ENCODE measurements at regions not wholly inside any gene's neighbourhood (a gene's known extent, or its start where the extent isn't known, plus 50 kb on each side); places are given as distances from the start of the nearest gene placed in this dataset.

DNA sequence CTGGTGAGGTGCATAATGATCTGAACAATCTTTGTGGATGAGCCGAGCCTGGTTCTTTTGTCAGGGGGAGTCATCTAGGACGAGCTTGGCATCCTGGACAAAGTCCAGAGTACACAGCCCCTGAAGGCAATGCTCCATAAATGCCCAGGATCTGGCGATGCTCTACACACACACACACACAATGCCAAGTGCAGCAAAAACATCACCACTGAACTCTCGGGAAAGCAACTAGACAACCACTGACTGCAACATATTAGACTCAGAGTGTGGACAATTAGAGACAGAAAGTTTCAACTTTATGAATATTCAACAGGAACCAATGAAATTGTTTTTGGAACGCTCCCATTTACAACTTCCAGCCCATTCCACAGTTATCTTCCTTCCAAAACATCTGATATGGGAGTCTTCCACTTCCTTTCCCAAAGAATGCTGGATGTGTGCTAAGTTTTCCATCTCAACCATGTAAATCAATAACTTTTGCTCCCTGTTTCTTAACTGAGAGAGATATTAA is 227.6 kb upstream of the ANKRD55 start:
- peak; percentile 58 for DNase-seq (ENCODE audit: low spot score)
- in situ Hi-C loops (cut with HindIII; ENCODE audit: extremely low pct_ligation_motif_present, low pct_unique_long_range_greater_than_20kb) (no loop called here), intact Hi-C loops (cut with micrococcal nuclease; ENCODE audit: unreplicated experiment) (loop anchor here (10.0 kb wide), 1 partner anchor 526 kb away; no protein-coding TSS in a partner anchor)
- no TSS peak for BruUV-seq (replicated peaks)
- H3K9me3 ChIP-seq (ENCODE audit: low read length) = no peaks in the 10 kb centered on the region
- ChIA-PET POLR2A (interaction anchor here (0.9 to 2.5 kb wide), 2 partner anchors 16 to 20 kb away, joined by 3 to 8 read pairs; no protein-coding TSS in a partner anchor), CTCF (ENCODE audit: low intra/inter-chr PET ratio, low total read pairs) (no interaction called here)
- ATAC-seq = peak; percentile 51; the same call in 2 of the 3 replicates
- H3K4me2 ChIP-seq (ENCODE audit: low read depth, low read length) = peak overlapping the region; percentile 9; the same call in 1 of the 2 replicates
- no peaks in the 10 kb centered on the region for H4K20me1 ChIP-seq (ENCODE audit: insufficient read depth, low read length)
- no peaks in the 10 kb centered on the region for H3K79me2 ChIP-seq (ENCODE audit: insufficient read depth, low read length)
- WGBS (ENCODE audit: low lambda C conversion rate) = 29% methylated on average over 4 of the region's 5 CpGs
- no peak overlapping the region for H3K9ac ChIP-seq (ENCODE audit: insufficient read depth, low read depth, low read length)
- H3K27ac ChIP-seq (ENCODE audit: extremely low read length, insufficient read depth, low read length) = peak overlapping the region; percentile 32
- H3K4me1 ChIP-seq (ENCODE audit: insufficient read depth, low read length) = peaks cover 49% of the 10 kb centered on the region
- H3K4me3 ChIP-seq (replicated peaks in 1 of 3; ENCODE audit: insufficient read depth in 1 of 3, low read depth in 2 of 3, low read length in 3 of 3) = no peak overlapping the region
- peaks cover 0 to 1% of the 10 kb centered on the region in 2 experiments; a peak in 1 of 5 replicates for H3K36me3 ChIP-seq (replicated peaks in 1 of 2; ENCODE audit: control insufficient read depth in 1 of 2, insufficient read depth in 2 of 2, low read length in 2 of 2)
- H3K27me3 ChIP-seq (ENCODE audit: control insufficient read depth in 1 of 2, insufficient read depth in 2 of 2, low read length in 2 of 2) = no peaks in the 10 kb centered on the region
- H2AFZ ChIP-seq (ENCODE audit: low read length) = no peak overlapping the region
- FAIRE-seq = no peak
- no peak for TF ChIP-seq SIX1 (CRISPR knock-in tag; IDR thresholded peaks at IDR 0.05; ENCODE audit: borderline replicate concordance)
- TF ChIP-seq NCOR1 (IDR thresholded peaks at IDR 0.05; ENCODE audit: borderline replicate concordance, low read length) = peak; percentile 31; the same call in 1 of the 2 replicates
- peak; percentile 32 for TF ChIP-seq ASH2L (IDR thresholded peaks at IDR 0.05; ENCODE audit: insufficient read length, low read depth, low read length)
- TF ChIP-seq ONECUT2 (CRISPR knock-in tag; IDR thresholded peaks at IDR 0.05) = 0 out of 2 replicates have a peak, but pooled peaks have one; percentile 46
- TF ChIP-seq ZNF678 (CRISPR knock-in tag; IDR thresholded peaks at IDR 0.05) = no peak
- no peak for TF ChIP-seq SOX6 (IDR thresholded peaks at IDR 0.05)
- peak; percentile 22; the same call in 1 of the 2 replicates for TF ChIP-seq SOX6 (CRISPR knock-in tag; IDR thresholded peaks at IDR 0.05)
- TF ChIP-seq HNF4G (IDR thresholded peaks at IDR 0.05; ENCODE audit: borderline replicate concordance, low read depth, low read length) = peak; percentile 68
- TF ChIP-seq HNF4G (CRISPR knock-in tag; IDR thresholded peaks at IDR 0.05; ENCODE audit: borderline replicate concordance, low read depth) = no peak
- TF ChIP-seq NFE2L2 (IDR thresholded peaks at IDR 0.05; ENCODE audit: low read length) = no peak
- TF ChIP-seq ZFP90 (CRISPR knock-in tag; IDR thresholded peaks at IDR 0.05; ENCODE audit: borderline replicate concordance) = no peak
- TF ChIP-seq HNF4A (CRISPR knock-in tag; IDR thresholded peaks at IDR 0.05) = peak; percentile 79
- peak; percentile 60; the same call in 1 of the 2 replicates for TF ChIP-seq POGZ (CRISPR knock-in tag; IDR thresholded peaks at IDR 0.05)
- no peak for TF ChIP-seq ZBTB7B (CRISPR knock-in tag; IDR thresholded peaks at IDR 0.05)
- TF ChIP-seq ZBTB39 (CRISPR knock-in tag; IDR thresholded peaks at IDR 0.05) = no peak
- no peak for TF ChIP-seq ZZZ3 (CRISPR knock-in tag; IDR thresholded peaks at IDR 0.05; ENCODE audit: borderline replicate concordance)
- TF ChIP-seq FOXA3 (CRISPR knock-in tag; IDR thresholded peaks at IDR 0.05) = peak; percentile 20; the same call in 1 of the 2 replicates
- peak; percentile 52; the same call in 1 of the 2 replicates for TF ChIP-seq ZNF646 (CRISPR knock-in tag; IDR thresholded peaks at IDR 0.05)

Measured in HepG2 (cell line).